WTC11 (cell line): ENCODE measurements at regions not wholly inside any gene's neighbourhood (a gene's known extent, or its start where the extent isn't known, plus 50 kb on each side); places are given as distances from the start of the nearest gene placed in this dataset.

ENCODE experiments used
- ARID4B ChIP-seq: sonication (generic); formaldehyde crosslinking; IDR thresholded peaks from 2 replicates; pipeline ENCODE4 v1.8.0; 2023; ENCODE audit warnings: missing genetic modification reagents, mild to moderate bottlenecking, borderline replicate concordance
- CBFB ChIP-seq: sonication (generic); formaldehyde crosslinking; IDR thresholded peaks from 2 replicates; pipeline ENCODE4 v1.8.1; 2022; ENCODE audit warnings: mild to moderate bottlenecking, low read depth, missing genetic modification reagents
- CTCF ChIP-seq: fragments of 200-600 bp; IDR thresholded peaks from 2 replicates; pipeline ENCODE4 v1.8.0; 2022; ENCODE audit warnings: antibody characterized with exemption
- E2F1 ChIP-seq: sonication (generic); formaldehyde crosslinking; IDR thresholded peaks from 2 replicates; pipeline ENCODE4 v1.8.0; 2022; ENCODE audit warnings: mild to moderate bottlenecking, missing genetic modification reagents
- FOXP4 ChIP-seq: sonication (generic); formaldehyde crosslinking; IDR thresholded peaks from 2 replicates; pipeline ENCODE4 v1.8.0; 2022; ENCODE audit warnings: mild to moderate bottlenecking, missing genetic modification reagents
- GABPB1 ChIP-seq: sonication (generic); formaldehyde crosslinking; IDR thresholded peaks from 2 replicates; pipeline ENCODE4 v1.8.1; 2023; ENCODE audit warnings: mild to moderate bottlenecking, missing genetic modification reagents
- SOX15 ChIP-seq: fragments of 250-450 bp; sonication (Bioruptor Pico); IDR thresholded peaks from 2 replicates; pipeline ENCODE4 v1.9.0; 2021; ENCODE audit warnings: mild to moderate bottlenecking
- SP1 ChIP-seq: sonication (generic); formaldehyde crosslinking; conservative IDR thresholded peaks from 2 replicates; pipeline ENCODE4 v1.8.1; 2022; ENCODE audit warnings: missing genetic modification reagents
- TCF7 ChIP-seq: sonication (generic); formaldehyde crosslinking; IDR thresholded peaks from 2 replicates; pipeline ENCODE4 v1.8.0; 2022; ENCODE audit warnings: mild to moderate bottlenecking, low read depth, missing genetic modification reagents, moderate library complexity
- TEAD4 ChIP-seq: sonication (generic); formaldehyde crosslinking; IDR thresholded peaks from 2 replicates; pipeline ENCODE4 v1.8.0; 2022; ENCODE audit warnings: mild to moderate bottlenecking, missing genetic modification reagents
- ZNF219 ChIP-seq: sonication (generic); formaldehyde crosslinking; IDR thresholded peaks from 2 replicates; pipeline ENCODE4 v1.8.0; 2023; ENCODE audit warnings: missing genetic modification reagents, mild to moderate bottlenecking, borderline replicate concordance
- ZNF317 ChIP-seq: sonication (generic); formaldehyde crosslinking; IDR thresholded peaks from 2 replicates; pipeline ENCODE4 v1.8.1; 2023; ENCODE audit warnings: low read depth, mild to moderate bottlenecking, moderate library complexity, missing genetic modification reagents, borderline replicate concordance
- TF ChIP-seq, protein P1 (sequence below): sonication (generic); formaldehyde crosslinking; IDR thresholded peaks from 2 replicates; pipeline ENCODE4 v1.8.0; 2023; ENCODE audit warnings: missing genetic modification reagents
- TF ChIP-seq, protein P2 (sequence below): sonication (generic); formaldehyde crosslinking; IDR thresholded peaks from 2 replicates; pipeline ENCODE4 v1.8.0; 2022; ENCODE audit warnings: mild to moderate bottlenecking, missing genetic modification reagents
- TF ChIP-seq, protein P3 (sequence below): sonication (generic); formaldehyde crosslinking; IDR thresholded peaks from 2 replicates; pipeline ENCODE4 v1.8.1; 2022; ENCODE audit warnings: mild to moderate bottlenecking, missing genetic modification reagents, moderate library complexity, borderline replicate concordance
- TF ChIP-seq, protein P4 (sequence below): sonication (generic); formaldehyde crosslinking; IDR thresholded peaks from 2 replicates; pipeline ENCODE4 v1.8.1; 2023; ENCODE audit warnings: mild to moderate bottlenecking, missing genetic modification reagents, borderline replicate concordance

DNA sequence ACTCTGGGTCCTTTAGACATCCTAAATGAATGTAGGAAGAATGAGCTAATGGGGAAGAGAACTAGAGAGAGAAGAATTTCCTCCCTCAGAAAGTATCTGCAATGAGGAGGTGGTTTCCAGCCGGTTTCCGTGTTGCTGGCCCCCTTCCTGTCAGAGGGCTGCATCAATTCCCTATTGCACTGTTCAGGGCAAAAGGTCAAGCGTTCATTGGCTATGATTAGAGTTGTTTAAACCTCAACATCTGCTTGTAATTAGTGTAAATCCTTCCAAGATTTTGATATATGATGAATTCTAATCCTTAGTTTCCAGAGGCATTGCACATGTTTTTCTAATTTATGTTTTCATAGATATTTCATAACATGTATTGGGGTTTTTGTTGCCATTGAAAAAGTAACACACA is 107.3 kb upstream of the SGCE start (continued):
- TF ChIP-seq, protein P1, sequence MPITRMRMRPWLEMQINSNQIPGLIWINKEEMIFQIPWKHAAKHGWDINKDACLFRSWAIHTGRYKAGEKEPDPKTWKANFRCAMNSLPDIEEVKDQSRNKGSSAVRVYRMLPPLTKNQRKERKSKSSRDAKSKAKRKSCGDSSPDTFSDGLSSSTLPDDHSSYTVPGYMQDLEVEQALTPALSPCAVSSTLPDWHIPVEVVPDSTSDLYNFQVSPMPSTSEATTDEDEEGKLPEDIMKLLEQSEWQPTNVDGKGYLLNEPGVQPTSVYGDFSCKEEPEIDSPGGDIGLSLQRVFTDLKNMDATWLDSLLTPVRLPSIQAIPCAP (CRISPR knock-in tag): no peak
- TF ChIP-seq ZNF317 (CRISPR knock-in tag): no peak
- no peak for TF ChIP-seq ZNF219 (CRISPR knock-in tag)
- no peak for TF ChIP-seq SOX15 (CRISPR knock-in tag)
- TF ChIP-seq TCF7 (CRISPR knock-in tag): no peak
- TF ChIP-seq, protein P2, sequence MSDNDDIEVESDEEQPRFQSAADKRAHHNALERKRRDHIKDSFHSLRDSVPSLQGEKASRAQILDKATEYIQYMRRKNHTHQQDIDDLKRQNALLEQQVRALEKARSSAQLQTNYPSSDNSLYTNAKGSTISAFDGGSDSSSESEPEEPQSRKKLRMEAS: no peak
- TF ChIP-seq E2F1 (CRISPR knock-in tag): no peak
- no peak for TF ChIP-seq GABPB1 (CRISPR knock-in tag)
- no peak for TF ChIP-seq SP1 (CRISPR knock-in tag)
- no peak for TF ChIP-seq TEAD4 (CRISPR knock-in tag)
- TF ChIP-seq ARID4B (CRISPR knock-in tag): no peak
- TF ChIP-seq CBFB: no peak
- TF ChIP-seq, protein P3, sequence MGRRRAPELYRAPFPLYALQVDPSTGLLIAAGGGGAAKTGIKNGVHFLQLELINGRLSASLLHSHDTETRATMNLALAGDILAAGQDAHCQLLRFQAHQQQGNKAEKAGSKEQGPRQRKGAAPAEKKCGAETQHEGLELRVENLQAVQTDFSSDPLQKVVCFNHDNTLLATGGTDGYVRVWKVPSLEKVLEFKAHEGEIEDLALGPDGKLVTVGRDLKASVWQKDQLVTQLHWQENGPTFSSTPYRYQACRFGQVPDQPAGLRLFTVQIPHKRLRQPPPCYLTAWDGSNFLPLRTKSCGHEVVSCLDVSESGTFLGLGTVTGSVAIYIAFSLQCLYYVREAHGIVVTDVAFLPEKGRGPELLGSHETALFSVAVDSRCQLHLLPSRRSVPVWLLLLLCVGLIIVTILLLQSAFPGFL (CRISPR knock-in tag): no peak
- no peak for TF ChIP-seq FOXP4 (CRISPR knock-in tag)
- TF ChIP-seq CTCF: no peak
- TF ChIP-seq, protein P4, sequence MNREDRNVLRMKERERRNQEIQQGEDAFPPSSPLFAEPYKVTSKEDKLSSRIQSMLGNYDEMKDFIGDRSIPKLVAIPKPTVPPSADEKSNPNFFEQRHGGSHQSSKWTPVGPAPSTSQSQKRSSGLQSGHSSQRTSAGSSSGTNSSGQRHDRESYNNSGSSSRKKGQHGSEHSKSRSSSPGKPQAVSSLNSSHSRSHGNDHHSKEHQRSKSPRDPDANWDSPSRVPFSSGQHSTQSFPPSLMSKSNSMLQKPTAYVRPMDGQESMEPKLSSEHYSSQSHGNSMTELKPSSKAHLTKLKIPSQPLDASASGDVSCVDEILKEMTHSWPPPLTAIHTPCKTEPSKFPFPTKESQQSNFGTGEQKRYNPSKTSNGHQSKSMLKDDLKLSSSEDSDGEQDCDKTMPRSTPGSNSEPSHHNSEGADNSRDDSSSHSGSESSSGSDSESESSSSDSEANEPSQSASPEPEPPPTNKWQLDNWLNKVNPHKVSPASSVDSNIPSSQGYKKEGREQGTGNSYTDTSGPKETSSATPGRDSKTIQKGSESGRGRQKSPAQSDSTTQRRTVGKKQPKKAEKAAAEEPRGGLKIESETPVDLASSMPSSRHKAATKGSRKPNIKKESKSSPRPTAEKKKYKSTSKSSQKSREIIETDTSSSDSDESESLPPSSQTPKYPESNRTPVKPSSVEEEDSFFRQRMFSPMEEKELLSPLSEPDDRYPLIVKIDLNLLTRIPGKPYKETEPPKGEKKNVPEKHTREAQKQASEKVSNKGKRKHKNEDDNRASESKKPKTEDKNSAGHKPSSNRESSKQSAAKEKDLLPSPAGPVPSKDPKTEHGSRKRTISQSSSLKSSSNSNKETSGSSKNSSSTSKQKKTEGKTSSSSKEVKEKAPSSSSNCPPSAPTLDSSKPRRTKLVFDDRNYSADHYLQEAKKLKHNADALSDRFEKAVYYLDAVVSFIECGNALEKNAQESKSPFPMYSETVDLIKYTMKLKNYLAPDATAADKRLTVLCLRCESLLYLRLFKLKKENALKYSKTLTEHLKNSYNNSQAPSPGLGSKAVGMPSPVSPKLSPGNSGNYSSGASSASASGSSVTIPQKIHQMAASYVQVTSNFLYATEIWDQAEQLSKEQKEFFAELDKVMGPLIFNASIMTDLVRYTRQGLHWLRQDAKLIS (CRISPR knock-in tag): no peak
